ENCODE measurements at regions not wholly inside any gene's neighbourhood (a gene's known extent, or its start where the extent isn't known, plus 50 kb on each side); places are given as distances from the start of the nearest gene placed in this dataset.

DNA sequence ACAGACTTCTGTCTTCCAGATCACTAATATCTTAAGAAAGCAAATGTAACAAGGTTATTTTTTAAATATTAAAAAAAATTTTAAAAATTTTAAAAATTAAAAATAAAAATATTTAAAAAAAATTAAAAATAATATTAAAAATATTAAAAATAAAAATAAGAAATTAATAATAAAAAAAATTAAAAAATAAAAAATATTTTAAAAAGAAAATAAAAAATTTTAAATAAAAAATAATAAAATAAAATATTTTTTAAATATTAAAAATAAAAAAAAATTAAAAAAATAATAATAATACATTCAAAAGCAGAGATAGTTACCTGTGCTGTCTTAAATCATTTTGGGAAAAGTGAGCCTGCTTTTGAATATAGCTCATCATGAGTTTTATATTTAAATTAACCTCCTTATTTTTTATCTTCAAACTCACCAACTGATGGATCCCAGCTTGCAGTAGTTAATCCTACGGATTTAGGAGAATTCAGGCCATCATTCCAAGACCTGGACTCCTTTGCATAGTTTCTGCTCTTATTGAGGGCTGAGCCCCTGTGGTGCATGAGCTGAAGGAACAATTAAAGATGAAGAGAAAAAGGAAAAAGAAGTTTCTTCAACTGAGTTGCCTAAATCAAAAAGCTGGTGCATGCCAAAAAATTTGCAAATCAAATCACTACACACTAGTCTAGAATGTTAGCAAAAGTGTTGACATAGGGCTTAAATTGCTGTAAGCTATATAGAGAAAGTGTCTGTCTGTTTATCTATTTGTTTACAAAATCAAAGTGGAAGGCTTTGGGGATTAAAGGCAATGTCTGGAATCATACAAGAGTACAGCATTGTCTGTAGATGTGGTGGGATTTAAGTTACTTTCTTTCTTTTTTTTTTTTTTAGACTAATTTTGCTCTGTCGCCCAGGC lies 50.5 kb upstream of the ZNF438 start:
- H3K4me3 ChIP-seq (replicated peaks; ENCODE audit: low read depth, low read length), result no peak overlapping the region
- DNase-seq (ENCODE audit: extremely low read depth, low read depth), result no peak
- TF ChIP-seq CTCF (IDR thresholded peaks at IDR 0.05; ENCODE audit: low read depth, low read length, missing control alignments), result no peak

GRCh38 chr10:31083765-31084184 lies 52.1 kb upstream of the ZNF438 start:
- peak; percentile 50 for DNase-seq (ENCODE audit: extremely low read depth, low read depth)
- TF ChIP-seq CTCF (IDR thresholded peaks at IDR 0.05; ENCODE audit: low read depth, low read length, missing control alignments), result peak; percentile 59
- no peak overlapping the region for H3K4me3 ChIP-seq (replicated peaks; ENCODE audit: low read depth, low read length)

DNA sequence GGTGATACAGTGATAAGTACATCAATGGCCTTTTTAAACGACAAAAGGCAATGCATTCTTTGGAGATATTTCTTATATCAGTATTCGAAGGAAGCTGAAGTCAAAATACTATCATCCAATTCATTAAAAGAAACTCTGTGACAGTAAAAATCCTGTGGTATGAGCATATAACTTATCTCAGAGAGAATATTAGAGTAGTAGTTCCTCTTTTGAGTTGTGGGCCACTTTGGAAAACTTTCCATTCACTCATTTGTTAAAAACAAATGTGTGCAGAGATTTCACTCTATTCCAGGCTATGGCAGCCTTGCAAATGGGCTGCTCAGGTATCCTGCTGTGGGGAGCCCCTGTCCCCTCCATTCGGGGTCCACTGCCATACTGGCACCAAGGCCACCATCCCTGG lies 55.3 kb upstream of the ZNF438 start:
- TF ChIP-seq CTCF (IDR thresholded peaks at IDR 0.05; ENCODE audit: low read depth, low read length, missing control alignments), result no peak

DNA sequence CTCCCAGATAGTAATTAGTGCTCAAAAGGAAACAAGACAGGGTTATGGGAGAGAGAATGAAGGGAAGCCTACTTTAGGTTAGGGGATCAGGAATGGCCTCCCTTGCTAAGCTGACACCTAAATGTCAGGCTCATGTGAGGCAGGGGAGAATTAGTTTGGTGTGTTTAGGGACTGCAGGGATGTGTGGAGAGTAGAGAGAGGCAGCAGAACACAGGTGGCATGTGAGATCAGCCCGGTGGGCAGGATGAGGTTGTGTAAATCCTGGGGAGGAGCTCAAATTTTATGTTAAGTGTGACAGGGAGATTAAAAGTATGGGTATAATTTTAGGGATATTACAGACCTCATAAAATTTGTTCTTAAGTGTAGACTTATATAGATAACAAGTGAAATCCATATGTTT lies 56.2 kb upstream of the ZNF438 start:
- no peak for DNase-seq (ENCODE audit: extremely low read depth, low read depth)
- no peak for TF ChIP-seq CTCF (IDR thresholded peaks at IDR 0.05; ENCODE audit: low read depth, low read length, missing control alignments)
- H3K4me3 ChIP-seq (replicated peaks; ENCODE audit: low read depth, low read length), result no peak overlapping the region

More for the DNA sequence above, 55.3 kb upstream of the ZNF438 start:
- DNase-seq (ENCODE audit: extremely low read depth, low read depth), result no peak
- no peak overlapping the region for H3K4me3 ChIP-seq (replicated peaks; ENCODE audit: low read depth, low read length)

- DNase-seq (ENCODE audit: extremely low read depth, low read depth), result no peak
- no peak for TF ChIP-seq CTCF (IDR thresholded peaks at IDR 0.05; ENCODE audit: low read depth, low read length, missing control alignments)
Measured at GRCh38 chr10:31090894-31091607, 59.4 kb upstream of the ZNF438 start.

GRCh38 chr10:31095677-31096560 lies 64.3 kb upstream of the ZNF438 start:
- DNase-seq (ENCODE audit: extremely low read depth, low read depth), result no peak
- TF ChIP-seq CTCF (IDR thresholded peaks at IDR 0.05; ENCODE audit: low read depth, low read length, missing control alignments), result no peak

More at GRCh38 chr10:31090894-31091607, 59.4 kb upstream of the ZNF438 start:
- H3K4me3 ChIP-seq (replicated peaks; ENCODE audit: low read depth, low read length), result no peak overlapping the region

More at GRCh38 chr10:31095677-31096560, 64.3 kb upstream of the ZNF438 start:
- H3K4me3 ChIP-seq (replicated peaks; ENCODE audit: low read depth, low read length), result no peak overlapping the region

Measured in HFF-Myc (cell line).